Right atrium auricular region (tissue), 2 donors: ENCODE measurements at regions not wholly inside any gene's neighbourhood (a gene's known extent, or its start where the extent isn't known, plus 50 kb on each side); places are given as distances from the start of the nearest gene placed in this dataset.

Experiments used
- DNase-seq: peaks from one replicate; pipeline ENCODE4 v3.0.0-alpha.2; 2019; ENCODE audit warnings: low spot score
- H3K27ac ChIP-seq, 2 donors: fragments of 200-600 bp; sonication (generic); 1 replicate in 1 of 2; 2 replicates in 1 of 2; pipeline ENCODE4 v1.5.1; 2016 to 2019
- H3K27me3 ChIP-seq, 2 donors: fragments of 200-600 bp; sonication (generic); one replicate each; pipeline versions ENCODE4 v1.5.1 to v1.6.0; 2017 to 2019
- H3K36me3 ChIP-seq: fragments of 200-600 bp; sonication (generic); one replicate; pipeline ENCODE4 v1.5.1; 2016
- H3K4me1 ChIP-seq, 2 donors: fragments of 200-600 bp; sonication (generic); one replicate each; pipeline versions ENCODE4 v1.5.1 to v1.6.0; 2017 to 2019
- H3K4me3 ChIP-seq, 2 donors: fragments of 200-600 bp; sonication (generic); 1 replicate in 1 of 2; 2 replicates in 1 of 2; pipeline ENCODE4 v1.5.1; 2017 to 2019; ENCODE audit warnings: mild to moderate bottlenecking in 1 of 2, moderate library complexity in 1 of 2
- H3K9me3 ChIP-seq, 2 donors: fragments of 200-600 bp; sonication (generic); one replicate each; pipeline ENCODE4 v1.5.1; 2019
- TF ChIP-seq, protein P1 (sequence below), 2 donors: fragments of 200-600 bp; sonication (generic); IDR thresholded peaks; one replicate each; pipeline ENCODE4 v1.5.1; 2019; ENCODE audit warnings: antibody characterized with exemption in 2 of 2

DNA sequence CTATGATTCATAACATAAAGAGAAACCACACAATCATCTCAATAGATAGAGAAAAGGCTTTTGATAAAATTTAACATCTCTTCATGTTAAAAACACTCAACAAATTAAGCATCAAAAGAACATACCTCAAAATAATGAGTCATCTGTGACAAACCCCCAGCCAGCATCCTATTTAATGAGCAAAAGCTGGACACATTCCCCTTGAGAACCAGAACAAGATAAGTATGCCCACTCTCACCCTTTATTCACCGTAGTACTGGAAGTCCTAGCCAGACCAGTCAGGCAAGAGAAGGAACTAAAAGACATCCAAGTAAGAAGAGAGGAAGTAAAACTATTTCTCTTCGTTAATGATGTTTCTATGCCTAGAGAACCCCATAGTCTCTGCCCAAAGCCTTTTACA is 507.2 kb downstream of the PABPC4L start:
- Histone ChIP-seq H3K27me3 (no peaks in the 10 kb centered on the region), H3K36me3 (no peaks in the 10 kb centered on the region), H3K27ac (no peak overlapping the region), H3K4me3 (no peak overlapping the region), H3K9me3 (no peaks in the 10 kb centered on the region), H3K4me1 (no peaks in the 10 kb centered on the region)
- TF ChIP-seq, protein P1, sequence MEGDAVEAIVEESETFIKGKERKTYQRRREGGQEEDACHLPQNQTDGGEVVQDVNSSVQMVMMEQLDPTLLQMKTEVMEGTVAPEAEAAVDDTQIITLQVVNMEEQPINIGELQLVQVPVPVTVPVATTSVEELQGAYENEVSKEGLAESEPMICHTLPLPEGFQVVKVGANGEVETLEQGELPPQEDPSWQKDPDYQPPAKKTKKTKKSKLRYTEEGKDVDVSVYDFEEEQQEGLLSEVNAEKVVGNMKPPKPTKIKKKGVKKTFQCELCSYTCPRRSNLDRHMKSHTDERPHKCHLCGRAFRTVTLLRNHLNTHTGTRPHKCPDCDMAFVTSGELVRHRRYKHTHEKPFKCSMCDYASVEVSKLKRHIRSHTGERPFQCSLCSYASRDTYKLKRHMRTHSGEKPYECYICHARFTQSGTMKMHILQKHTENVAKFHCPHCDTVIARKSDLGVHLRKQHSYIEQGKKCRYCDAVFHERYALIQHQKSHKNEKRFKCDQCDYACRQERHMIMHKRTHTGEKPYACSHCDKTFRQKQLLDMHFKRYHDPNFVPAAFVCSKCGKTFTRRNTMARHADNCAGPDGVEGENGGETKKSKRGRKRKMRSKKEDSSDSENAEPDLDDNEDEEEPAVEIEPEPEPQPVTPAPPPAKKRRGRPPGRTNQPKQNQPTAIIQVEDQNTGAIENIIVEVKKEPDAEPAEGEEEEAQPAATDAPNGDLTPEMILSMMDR (IDR thresholded peaks at IDR 0.05) = no peak
- DNase-seq = no peak

DNA sequence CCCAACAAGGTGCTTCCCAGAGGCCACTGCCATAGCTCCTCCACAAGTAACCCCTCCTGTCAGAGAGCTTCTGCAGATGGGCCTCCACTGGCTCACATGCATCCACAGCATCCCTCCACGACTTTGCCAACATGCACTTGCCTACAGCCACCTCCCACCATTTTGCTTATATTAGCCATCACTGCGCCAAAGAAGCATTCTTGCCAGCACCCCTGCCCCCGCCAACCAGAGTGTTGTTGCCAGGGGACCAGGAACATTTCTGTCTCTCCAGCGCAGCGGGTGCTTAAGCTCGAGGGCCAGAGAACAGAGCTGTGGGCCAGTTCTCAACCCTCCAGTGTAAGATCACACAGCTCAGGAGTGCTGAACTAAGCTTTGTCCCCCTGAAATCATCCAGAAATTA is 517.6 kb downstream of the PABPC4L start:
- Histone ChIP-seq H3K27me3 (no peaks in the 10 kb centered on the region), H3K4me1 (no peaks in the 10 kb centered on the region), H3K4me3 (no peak overlapping the region), H3K36me3 (no peaks in the 10 kb centered on the region), H3K27ac (no peak overlapping the region), H3K9me3 (no peaks in the 10 kb centered on the region)
- DNase-seq = no peak
- TF ChIP-seq, protein P1 (IDR thresholded peaks at IDR 0.05) = no peak

DNA sequence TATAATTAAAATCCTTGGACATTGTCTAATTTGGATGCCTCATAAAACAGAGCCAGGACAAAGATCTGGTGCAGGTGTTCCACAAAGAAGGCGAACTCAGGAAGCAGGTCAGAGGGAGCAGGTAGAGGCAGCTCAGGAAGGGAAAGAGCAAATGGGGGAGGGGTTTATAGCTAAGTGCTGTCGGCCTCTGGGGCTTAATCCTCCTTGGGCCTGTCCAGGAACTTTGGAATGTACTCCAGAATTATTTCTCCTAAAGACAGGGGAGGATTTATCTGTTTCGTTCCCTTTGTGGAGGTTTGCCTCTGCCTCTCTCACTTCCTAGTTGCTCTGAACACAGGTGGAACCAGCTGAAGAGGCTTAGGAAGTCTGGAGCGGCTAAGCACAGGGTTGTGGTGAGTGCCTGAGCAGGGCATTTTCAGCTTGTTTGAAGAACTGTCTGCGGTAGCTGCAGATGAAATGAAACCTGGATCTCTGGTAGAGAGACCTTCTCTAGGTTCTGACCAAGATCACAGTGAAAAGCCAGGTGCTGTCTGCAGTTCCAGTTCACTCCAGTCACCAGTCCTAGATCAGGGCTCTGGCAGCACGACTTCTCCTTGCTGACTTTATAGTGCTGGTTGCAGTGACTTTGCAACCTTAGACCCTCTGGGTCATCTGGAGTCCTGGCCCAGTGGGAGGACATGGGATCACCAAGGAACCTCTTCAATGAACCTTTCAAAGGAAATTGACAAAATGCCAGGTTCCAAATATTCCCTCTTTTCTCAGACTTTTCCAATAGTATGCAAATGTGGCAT is 519.2 kb downstream of the PCDH10 start:
- Histone ChIP-seq H3K27me3 (no peaks in the 10 kb centered on the region), H3K4me3 (no peak overlapping the region), H3K9me3 (no peaks in the 10 kb centered on the region), H3K27ac (no peak overlapping the region), H3K4me1 (no peaks in the 10 kb centered on the region), H3K36me3 (no peaks in the 10 kb centered on the region)
- no peak for DNase-seq
- TF ChIP-seq, protein P1 (IDR thresholded peaks at IDR 0.05) = no peak

DNA sequence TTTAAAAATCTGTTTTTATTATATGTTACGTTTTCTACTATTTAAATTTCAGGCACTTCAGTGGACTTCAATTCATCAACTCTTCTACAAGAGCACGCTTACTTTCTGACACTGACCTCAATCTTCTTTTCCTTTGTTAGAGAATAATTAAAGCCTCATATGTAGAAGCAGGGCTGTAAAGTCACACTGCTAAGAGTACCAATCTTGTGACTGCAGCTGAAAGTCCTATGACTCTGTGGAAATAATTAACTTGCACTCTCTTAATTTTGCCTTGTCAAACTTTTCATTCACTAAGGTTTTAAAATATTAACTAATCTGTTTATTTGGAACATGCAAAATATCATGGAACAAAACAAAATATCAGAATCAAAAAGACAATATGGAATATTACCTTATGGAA is 498.1 kb downstream of the PCDH10 start:
- no peak overlapping the region for H3K4me3 ChIP-seq
- TF ChIP-seq, protein P1 (IDR thresholded peaks at IDR 0.05) = no peak
- no peaks in the 10 kb centered on the region for H3K36me3 ChIP-seq
- no peaks in the 10 kb centered on the region for H3K4me1 ChIP-seq
- DNase-seq = no peak
- no peak overlapping the region for H3K27ac ChIP-seq
- H3K9me3 ChIP-seq = peaks cover 0 to 6% of the 10 kb centered on the region in 2 donors
- H3K27me3 ChIP-seq = no peaks in the 10 kb centered on the region

DNA sequence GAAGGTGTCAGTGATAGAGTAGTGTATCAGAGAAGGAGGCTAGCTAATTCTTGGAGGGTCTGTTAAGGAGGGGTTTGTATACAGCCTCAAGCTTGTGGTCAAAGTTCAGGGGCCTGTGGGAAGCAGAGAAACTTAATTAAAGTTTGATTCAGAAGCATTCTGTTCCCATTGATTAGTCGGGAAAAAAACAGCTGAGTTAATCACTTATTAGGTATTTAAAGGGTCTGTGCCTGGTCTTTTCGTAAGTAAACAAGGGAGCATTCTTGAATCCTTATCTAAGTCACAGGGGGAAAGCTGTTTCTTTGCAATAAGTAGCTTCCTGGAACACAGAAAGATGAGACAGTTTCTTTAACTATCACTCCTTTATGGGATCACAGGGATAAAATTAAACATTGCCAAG is 492.1 kb downstream of the PCDH10 start:
- H3K4me1 ChIP-seq = no peaks in the 10 kb centered on the region
- H3K27ac ChIP-seq = no peak overlapping the region
- TF ChIP-seq, protein P1 (IDR thresholded peaks at IDR 0.05) = no peak
- no peaks in the 10 kb centered on the region for H3K9me3 ChIP-seq
- no peaks in the 10 kb centered on the region for H3K27me3 ChIP-seq
- DNase-seq = no peak
- H3K36me3 ChIP-seq = no peaks in the 10 kb centered on the region
- H3K4me3 ChIP-seq = no peak overlapping the region

DNA sequence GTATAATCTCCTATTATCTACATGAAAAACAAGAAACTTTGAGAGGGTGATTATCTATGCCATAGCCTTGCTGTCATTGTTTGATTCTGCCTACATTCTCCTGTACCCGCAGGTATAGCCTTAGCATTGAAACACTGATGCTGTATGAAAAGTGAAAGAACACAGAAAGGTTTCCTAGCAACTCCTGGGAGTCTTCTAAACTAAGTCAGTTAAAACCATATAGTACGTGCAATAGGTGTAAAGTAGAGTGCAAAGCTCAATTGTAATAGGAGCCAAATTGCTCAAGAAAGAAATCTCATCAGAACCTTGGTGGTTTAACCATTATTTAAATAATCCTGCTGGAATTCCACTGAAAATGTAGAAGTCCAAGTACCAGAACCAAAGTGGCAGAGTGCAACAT is 489.7 kb downstream of the PCDH10 start:
- H3K36me3 ChIP-seq = no peaks in the 10 kb centered on the region
- TF ChIP-seq, protein P1 (IDR thresholded peaks at IDR 0.05) = no peak
- H3K27ac ChIP-seq = no peak overlapping the region
- no peaks in the 10 kb centered on the region for H3K4me1 ChIP-seq
- peaks cover 0 to 7% of the 10 kb centered on the region in 2 donors for H3K9me3 ChIP-seq
- H3K27me3 ChIP-seq = no peaks in the 10 kb centered on the region
- no peak overlapping the region for H3K4me3 ChIP-seq
- no peak for DNase-seq
